SK-N-SH treated with all-trans-retinoic acid at 6 μM for 48 hours (cell line): ENCODE measurements at regions not wholly inside any gene's neighbourhood (a gene's known extent, or its start where the extent isn't known, plus 50 kb on each side); places are given as distances from the start of the nearest gene placed in this dataset.

ENCODE experiments used
- ATAC-seq: fragments of 200-7000 bp; cut with Tn5 transposase; 3 replicates; pipeline ENCODE4 v1.9.1; 2020; ENCODE audit warnings: mild to moderate bottlenecking, moderate library complexity
- ARNTL ChIP-seq: fragments of 450-650 bp; formaldehyde crosslinking; IDR thresholded peaks from 2 replicates; pipeline ENCODE4 v1.5.0; 2020; ENCODE audit warnings: low read depth, mild to moderate bottlenecking, moderate library complexity, borderline replicate concordance
- BACH2 ChIP-seq: fragments of 250-450 bp; sonication (Bioruptor Pico); IDR thresholded peaks from 2 replicates; pipeline ENCODE4 v1.9.0; 2021; ENCODE audit warnings: mild to moderate bottlenecking, borderline replicate concordance
- CSDC2 ChIP-seq: fragments of 250-450 bp; sonication (Bioruptor Pico); IDR thresholded peaks from 2 replicates; pipeline ENCODE4 v1.5.0; 2020; ENCODE audit warnings: mild to moderate bottlenecking, moderate library complexity
- ESRRG ChIP-seq: fragments of 250-450 bp; sonication (Bioruptor Pico); IDR thresholded peaks from 2 replicates; pipeline ENCODE4 v1.6.1; 2021; ENCODE audit warnings: mild to moderate bottlenecking
- ISL1 ChIP-seq: fragments of 250-450 bp; sonication (Bioruptor Pico); IDR thresholded peaks from 2 replicates; pipeline ENCODE4 v2.1.2; 2022; ENCODE audit warnings: mild to moderate bottlenecking, moderate library complexity
- OSR1 ChIP-seq: fragments of 250-450 bp; sonication (Bioruptor Pico); IDR thresholded peaks from 2 replicates; pipeline ENCODE4 v1.8.0; 2022; ENCODE audit warnings: moderate library complexity, mild to moderate bottlenecking, inconsistent platforms
- PATZ1 ChIP-seq: fragments of 250-450 bp; sonication (Bioruptor Pico); IDR thresholded peaks from 2 replicates; pipeline ENCODE4 v1.8.0; 2020; ENCODE audit warnings: mild to moderate bottlenecking, moderate library complexity, borderline replicate concordance
- POU6F1 ChIP-seq: fragments of 250-450 bp; sonication (Bioruptor Pico); IDR thresholded peaks from 2 replicates; pipeline ENCODE4 v1.8.0; 2021; ENCODE audit warnings: low read depth, mild to moderate bottlenecking, moderate library complexity, borderline replicate concordance
- PPARA ChIP-seq: fragments of 250-450 bp; sonication (Bioruptor Pico); IDR thresholded peaks from 2 replicates; pipeline ENCODE4 v1.5.0; 2020; ENCODE audit warnings: mild to moderate bottlenecking, borderline replicate concordance
- RARB ChIP-seq: fragments of 250-450 bp; sonication (Bioruptor Pico); IDR thresholded peaks from 2 replicates; pipeline ENCODE4 v1.8.0; 2021; ENCODE audit warnings: mild to moderate bottlenecking, moderate library complexity
- SNAI2 ChIP-seq: fragments of 250-450 bp; sonication (Bioruptor Pico); IDR thresholded peaks from 2 replicates; pipeline ENCODE4 v1.5.0; 2020; ENCODE audit warnings: mild to moderate bottlenecking, moderate library complexity
- TCF4 ChIP-seq: fragments of 250-450 bp; sonication (Bioruptor Pico); IDR thresholded peaks from 2 replicates; pipeline ENCODE4 v1.8.0; 2021; ENCODE audit warnings: mild to moderate bottlenecking, moderate library complexity, borderline replicate concordance
- TOX ChIP-seq: fragments of 250-450 bp; sonication (Bioruptor Pico); IDR thresholded peaks from 2 replicates; pipeline ENCODE4 v1.8.0; 2021; ENCODE audit warnings: mild to moderate bottlenecking, moderate library complexity, borderline replicate concordance
- ZC3H10 ChIP-seq: fragments of 250-450 bp; sonication (Bioruptor Pico); IDR thresholded peaks from 2 replicates; pipeline ENCODE4 v1.5.1; 2021; ENCODE audit warnings: mild to moderate bottlenecking, moderate library complexity
- ZFP30 ChIP-seq: fragments of 450-650 bp; formaldehyde crosslinking; IDR thresholded peaks from 2 replicates; pipeline ENCODE4 v1.5.0; 2022; ENCODE audit warnings: mild to moderate bottlenecking, moderate library complexity
- ZNF565 ChIP-seq: fragments of 450-650 bp; formaldehyde crosslinking; conservative IDR thresholded peaks from 2 replicates; pipeline ENCODE4 v1.5.0; 2020; ENCODE audit warnings: low read depth, mild to moderate bottlenecking, moderate library complexity
- ZNF70 ChIP-seq: fragments of 450-650 bp; formaldehyde crosslinking; IDR thresholded peaks from 2 replicates; pipeline ENCODE4 v1.5.0; 2020; ENCODE audit warnings: mild to moderate bottlenecking, moderate library complexity
- ZNF8 ChIP-seq: fragments of 450-650 bp; formaldehyde crosslinking; IDR thresholded peaks from 2 replicates; pipeline ENCODE4 v1.5.0; 2020; ENCODE audit warnings: mild to moderate bottlenecking, moderate library complexity
- TF ChIP-seq, protein P1 (sequence below): fragments of 250-450 bp; sonication (Bioruptor Pico); IDR thresholded peaks from 2 replicates; pipeline ENCODE4 v1.5.1; 2021; ENCODE audit warnings: mild to moderate bottlenecking, moderate library complexity
- TF ChIP-seq, protein P2 (sequence below): fragments of 250-450 bp; sonication (Bioruptor Pico); IDR thresholded peaks from 2 replicates; pipeline ENCODE4 v1.5.1; 2020; ENCODE audit warnings: low read depth, mild to moderate bottlenecking, moderate library complexity
- TF ChIP-seq, protein P3 (sequence below): fragments of 250-450 bp; sonication (Bioruptor Pico); IDR thresholded peaks from 2 replicates; pipeline ENCODE4 v1.5.0; 2020; ENCODE audit warnings: mild to moderate bottlenecking, moderate library complexity

- no peak for ATAC-seq
- TF ChIP-seq ISL1 (CRISPR knock-in tag) (no peak), TCF4 (no peak), ZC3H10 (CRISPR knock-in tag) (no peak), OSR1 (CRISPR knock-in tag) (no peak), ZFP30 (CRISPR knock-in tag) (no peak), BACH2 (CRISPR knock-in tag) (no peak), POU6F1 (no peak), ZNF70 (no peak), PPARA (no peak)
- TF ChIP-seq, protein P1, sequence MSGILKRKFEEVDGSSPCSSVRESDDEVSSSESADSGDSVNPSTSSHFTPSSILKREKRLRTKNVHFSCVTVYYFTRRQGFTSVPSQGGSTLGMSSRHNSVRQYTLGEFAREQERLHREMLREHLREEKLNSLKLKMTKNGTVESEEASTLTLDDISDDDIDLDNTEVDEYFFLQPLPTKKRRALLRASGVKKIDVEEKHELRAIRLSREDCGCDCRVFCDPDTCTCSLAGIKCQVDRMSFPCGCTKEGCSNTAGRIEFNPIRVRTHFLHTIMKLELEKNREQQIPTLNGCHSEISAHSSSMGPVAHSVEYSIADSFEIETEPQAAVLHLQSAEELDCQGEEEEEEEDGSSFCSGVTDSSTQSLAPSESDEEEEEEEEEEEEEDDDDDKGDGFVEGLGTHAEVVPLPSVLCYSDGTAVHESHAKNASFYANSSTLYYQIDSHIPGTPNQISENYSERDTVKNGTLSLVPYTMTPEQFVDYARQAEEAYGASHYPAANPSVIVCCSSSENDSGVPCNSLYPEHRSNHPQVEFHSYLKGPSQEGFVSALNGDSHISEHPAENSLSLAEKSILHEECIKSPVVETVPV (CRISPR knock-in tag), result no peak
- TF ChIP-seq, protein P2, sequence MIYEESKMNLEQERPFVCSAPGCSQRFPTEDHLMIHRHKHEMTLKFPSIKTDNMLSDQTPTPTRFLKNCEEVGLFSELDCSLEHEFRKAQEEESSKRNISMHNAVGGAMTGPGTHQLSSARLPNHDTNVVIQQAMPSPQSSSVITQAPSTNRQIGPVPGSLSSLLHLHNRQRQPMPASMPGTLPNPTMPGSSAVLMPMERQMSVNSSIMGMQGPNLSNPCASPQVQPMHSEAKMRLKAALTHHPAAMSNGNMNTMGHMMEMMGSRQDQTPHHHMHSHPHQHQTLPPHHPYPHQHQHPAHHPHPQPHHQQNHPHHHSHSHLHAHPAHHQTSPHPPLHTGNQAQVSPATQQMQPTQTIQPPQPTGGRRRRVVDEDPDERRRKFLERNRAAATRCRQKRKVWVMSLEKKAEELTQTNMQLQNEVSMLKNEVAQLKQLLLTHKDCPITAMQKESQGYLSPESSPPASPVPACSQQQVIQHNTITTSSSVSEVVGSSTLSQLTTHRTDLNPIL, result no peak
Observed at GRCh38 chr2:139271149-139271548, 491.0 kb upstream of the NXPH2 start.

- no peak for ATAC-seq
- TF ChIP-seq SNAI2 (no peak), RARB (CRISPR knock-in tag) (no peak), ZNF8 (no peak), ARNTL (CRISPR knock-in tag) (no peak), ZFP30 (CRISPR knock-in tag) (no peak), ZNF70 (no peak), PPARA (no peak), CSDC2 (CRISPR knock-in tag) (no peak), POU6F1 (no peak), ZNF565 (CRISPR knock-in tag) (no peak), TOX (CRISPR knock-in tag) (no peak), ISL1 (CRISPR knock-in tag) (no peak), ESRRG (CRISPR knock-in tag) (no peak), OSR1 (CRISPR knock-in tag) (no peak), TCF4 (no peak)
- TF ChIP-seq, protein P2, result no peak
- TF ChIP-seq, protein P3, sequence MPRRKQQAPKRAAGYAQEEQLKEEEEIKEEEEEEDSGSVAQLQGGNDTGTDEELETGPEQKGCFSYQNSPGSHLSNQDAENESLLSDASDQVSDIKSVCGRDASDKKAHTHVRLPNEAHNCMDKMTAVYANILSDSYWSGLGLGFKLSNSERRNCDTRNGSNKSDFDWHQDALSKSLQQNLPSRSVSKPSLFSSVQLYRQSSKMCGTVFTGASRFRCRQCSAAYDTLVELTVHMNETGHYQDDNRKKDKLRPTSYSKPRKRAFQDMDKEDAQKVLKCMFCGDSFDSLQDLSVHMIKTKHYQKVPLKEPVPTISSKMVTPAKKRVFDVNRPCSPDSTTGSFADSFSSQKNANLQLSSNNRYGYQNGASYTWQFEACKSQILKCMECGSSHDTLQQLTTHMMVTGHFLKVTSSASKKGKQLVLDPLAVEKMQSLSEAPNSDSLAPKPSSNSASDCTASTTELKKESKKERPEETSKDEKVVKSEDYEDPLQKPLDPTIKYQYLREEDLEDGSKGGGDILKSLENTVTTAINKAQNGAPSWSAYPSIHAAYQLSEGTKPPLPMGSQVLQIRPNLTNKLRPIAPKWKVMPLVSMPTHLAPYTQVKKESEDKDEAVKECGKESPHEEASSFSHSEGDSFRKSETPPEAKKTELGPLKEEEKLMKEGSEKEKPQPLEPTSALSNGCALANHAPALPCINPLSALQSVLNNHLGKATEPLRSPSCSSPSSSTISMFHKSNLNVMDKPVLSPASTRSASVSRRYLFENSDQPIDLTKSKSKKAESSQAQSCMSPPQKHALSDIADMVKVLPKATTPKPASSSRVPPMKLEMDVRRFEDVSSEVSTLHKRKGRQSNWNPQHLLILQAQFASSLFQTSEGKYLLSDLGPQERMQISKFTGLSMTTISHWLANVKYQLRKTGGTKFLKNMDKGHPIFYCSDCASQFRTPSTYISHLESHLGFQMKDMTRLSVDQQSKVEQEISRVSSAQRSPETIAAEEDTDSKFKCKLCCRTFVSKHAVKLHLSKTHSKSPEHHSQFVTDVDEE (CRISPR knock-in tag), result no peak
Observed at GRCh38 chr2:139260052-139260430, 479.9 kb upstream of the NXPH2 start.

DNA sequence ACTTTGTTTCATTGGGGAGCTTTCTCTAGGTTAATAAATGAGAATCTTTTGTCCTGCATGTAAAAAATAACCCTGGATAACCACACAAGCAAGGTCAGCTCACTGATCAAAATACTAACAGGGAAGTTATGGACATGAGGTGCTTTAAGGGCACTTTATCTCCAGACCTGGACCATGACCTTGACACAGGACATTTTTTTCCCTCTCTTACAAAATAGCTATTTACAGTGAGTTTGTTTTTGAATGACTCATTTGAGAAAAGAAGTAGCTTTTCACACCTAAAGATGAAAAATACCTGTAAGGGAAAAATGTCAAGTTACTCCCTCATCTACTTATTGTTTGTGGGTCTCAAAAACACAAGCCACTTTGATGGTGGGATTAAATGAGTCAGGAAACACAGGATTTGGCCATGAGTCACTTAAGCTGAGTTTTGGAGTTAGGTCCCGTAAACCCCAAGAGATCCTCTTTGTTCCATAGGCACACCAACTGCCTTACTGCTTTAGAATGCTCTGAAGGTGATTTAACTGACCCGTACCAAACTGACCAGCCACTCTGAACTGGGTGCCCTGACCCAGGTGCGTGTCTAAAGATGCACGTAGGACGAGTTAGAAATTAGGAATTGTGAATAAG lies 479.3 kb upstream of the NXPH2 start:
- ATAC-seq, result no peak
- TF ChIP-seq, protein P3 (CRISPR knock-in tag), result no peak
- TF ChIP-seq OSR1 (CRISPR knock-in tag) (no peak), PATZ1 (CRISPR knock-in tag) (no peak), TCF4 (no peak), SNAI2 (no peak)
- TF ChIP-seq, protein P1 (CRISPR knock-in tag), result no peak
